ENCODE measurements at regions not wholly inside any gene's neighbourhood (a gene's known extent, or its start where the extent isn't known, plus 50 kb on each side); places are given as distances from the start of the nearest gene placed in this dataset.
A peak's percentile ranks its signal among the peaks of the same experiment; 100 is the strongest.
"Not testable (repeated sequence)": the region's sequence is repeated elsewhere in the genome, so short reads cannot be mapped to it uniquely, and the experiment has no call there.

DNA sequence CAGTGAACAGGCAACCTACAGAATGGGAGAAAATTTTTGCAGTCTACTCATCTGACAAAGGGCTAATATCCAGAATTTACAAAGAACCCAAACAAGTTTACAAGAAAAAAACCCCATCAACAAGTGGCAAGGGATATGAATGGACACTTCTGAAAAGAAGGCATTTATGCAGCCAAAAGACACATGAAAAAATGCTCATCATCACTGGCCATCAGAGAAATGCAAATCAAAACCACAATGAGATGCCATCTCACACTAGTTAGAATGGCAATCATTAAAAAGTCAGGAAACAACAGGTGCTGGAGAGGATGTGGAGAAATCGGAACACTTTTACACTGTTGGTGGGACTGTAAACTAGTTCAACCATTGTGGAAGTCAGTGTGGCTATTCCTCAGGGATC, 80.3 kb downstream of the ZNF474 start:
- DNase-seq = not testable (repeated sequence)

DNA sequence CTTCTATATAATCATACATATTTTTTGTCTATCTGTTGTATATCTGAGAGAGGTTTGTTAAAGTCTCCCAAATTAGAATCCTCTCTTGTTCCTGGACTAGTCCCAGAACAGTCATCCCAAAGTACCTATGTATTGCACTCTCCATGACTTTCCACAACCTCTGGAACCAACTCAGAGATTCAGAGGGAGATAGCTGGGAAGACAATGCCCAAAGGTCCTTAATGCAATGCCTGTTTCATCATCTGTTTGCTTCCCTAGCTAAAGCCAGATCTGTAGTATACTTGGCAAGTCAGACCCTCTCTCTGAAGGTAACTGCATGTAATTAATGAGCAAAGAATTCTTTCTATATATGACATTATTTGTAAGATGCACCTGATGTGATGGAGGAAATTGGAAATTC, 89.4 kb downstream of the ZNF474 start:
- no peak for DNase-seq

DNA sequence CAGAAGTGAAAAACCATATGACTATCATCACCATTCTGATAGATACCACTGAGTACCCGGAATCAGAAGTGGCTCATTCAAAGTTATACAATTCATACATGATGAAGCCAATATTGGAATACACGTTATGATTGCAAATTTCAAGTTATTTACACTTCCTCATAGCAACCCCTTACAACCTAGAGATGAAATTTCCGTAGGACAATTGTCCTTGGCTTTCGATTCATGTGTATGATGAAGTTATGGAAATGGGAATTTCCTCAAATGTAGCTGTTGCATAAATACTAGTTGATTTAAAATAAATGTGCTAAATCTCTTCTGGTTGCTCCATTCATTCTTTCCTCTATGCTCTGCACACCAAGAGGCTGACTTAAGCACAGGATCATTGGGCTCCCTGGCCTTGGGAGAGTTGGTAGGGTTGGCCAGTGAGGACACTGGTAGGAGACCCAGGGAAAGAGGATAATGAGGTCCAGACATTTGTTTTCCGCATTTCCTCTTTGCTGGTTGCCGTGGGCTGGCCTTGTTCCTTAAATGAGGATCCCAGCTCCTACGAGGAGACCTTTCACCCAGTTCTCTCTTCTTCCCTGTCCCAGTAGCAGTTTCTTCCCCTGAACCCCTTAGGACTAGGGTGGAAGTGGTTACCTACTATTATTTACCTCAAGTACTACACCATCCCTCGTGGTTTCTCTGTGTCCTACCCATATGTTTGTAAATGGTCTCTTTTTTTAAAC, 90.3 kb downstream of the ZNF474 start:
- peak; percentile 37 to 69 (median 62) for DNase-seq

DNA sequence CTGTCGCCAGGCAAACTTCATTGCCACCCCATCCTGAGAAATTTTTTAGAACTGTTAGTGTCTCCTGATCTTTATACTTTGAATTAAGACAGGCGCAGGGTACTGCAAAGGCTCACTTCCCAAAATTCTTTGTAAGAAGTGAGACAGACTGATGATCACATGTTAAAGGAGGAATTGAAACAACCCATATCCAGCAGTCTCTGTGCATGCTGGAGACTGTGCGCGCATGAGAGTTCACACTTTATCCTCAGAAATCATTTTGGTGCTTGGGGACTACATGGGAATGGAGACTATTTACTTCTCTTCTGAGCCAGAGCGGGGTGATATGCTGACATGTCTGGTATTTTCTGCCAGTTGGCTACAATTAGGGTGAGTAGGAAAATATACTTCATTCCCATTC, 91.2 kb downstream of the ZNF474 start:
- DNase-seq = peak; percentile 60 to 85 (median 69)

DNA sequence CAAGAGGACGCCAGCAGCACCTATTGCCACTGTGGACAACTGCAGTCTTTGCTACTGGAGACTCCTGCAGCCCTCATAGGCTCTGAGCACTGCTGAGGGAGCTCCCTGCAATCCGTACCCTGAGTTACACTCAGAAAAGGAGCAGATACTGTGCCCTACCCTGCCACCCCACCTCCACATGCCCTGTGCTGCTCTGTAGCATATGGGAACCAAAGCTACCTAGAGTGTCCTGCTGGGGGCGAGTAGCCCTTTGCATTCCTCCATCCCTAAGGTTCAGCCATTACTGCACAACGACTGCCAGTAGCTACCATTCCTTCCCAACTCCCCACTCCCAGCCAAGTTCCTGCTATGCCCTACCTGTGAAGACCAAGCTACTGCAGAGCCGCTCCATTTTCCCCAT, 90.2 kb upstream of the SNCAIP start:
- no peak for DNase-seq

DNA sequence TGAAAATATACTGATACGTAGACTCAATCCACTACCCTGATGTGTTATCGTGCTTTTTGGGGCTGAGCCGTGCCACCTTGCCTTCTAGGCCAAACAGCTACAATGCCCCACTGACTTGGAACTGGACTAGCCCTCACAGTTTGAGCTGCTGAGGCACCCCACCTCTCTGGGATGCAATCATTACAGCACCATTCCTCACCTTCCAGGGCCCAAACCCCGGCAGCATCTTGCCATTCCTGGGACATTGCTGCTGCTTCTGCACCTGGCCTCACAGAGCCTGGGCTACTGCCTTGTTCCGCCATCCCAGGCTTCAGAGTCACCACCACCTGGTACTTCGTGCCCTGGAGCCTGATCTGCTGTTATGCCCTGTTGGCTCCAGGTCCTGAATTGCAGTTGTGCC, 89.5 kb upstream of the SNCAIP start:
- DNase-seq = no peak

DNA sequence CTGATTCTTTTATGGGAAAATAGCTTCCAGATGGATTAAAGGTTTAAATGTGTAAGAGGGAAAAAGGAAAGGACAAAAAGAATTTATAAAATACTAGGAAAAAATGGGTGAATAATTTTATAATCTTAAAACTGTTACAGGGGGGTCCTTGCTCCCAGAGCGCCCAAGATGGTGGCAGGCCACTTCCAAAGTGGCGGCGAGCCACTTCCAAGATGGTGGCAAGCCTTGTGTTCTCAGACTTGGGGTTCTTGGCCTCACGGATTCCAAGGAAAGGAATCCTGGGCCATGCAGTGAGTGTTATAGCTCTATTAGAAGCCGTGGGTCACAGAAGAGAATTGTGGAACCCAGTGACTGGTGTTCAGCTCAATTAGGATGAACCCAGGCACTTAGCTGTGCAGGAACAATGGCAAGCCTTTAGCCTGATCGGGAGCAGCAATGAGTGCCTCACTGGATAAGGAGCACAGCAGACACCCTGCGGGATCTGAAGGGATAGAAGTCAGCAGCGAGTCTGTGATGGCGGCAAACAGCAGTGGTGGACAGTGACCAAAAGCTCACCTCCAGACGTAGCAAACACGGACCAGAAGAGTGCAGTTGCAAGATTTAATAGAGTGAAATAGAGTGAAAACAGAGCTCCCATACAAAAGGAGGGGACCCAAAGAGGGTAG, 83.2 kb upstream of the SNCAIP start:
- DNase-seq = no peak

DNA sequence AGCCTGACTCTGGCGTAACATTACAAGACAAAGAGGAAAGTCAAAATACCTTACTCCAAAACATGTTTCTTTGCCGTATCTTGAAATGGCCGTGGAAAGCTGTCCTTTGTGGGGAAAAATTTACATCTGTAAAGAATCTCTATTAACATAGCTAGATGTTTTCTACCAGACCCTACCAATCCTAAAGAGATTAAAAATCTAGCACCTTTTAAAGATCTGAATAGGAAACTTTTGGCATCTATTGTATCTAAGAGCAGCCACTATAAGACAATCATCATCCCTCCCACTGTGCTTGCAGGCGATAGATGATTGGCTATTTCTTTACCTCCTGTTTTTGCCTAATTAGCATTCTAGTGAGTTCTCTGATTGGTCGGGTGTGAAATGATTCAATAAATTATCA, 82.5 kb upstream of the SNCAIP start:
- no peak for DNase-seq

DNA sequence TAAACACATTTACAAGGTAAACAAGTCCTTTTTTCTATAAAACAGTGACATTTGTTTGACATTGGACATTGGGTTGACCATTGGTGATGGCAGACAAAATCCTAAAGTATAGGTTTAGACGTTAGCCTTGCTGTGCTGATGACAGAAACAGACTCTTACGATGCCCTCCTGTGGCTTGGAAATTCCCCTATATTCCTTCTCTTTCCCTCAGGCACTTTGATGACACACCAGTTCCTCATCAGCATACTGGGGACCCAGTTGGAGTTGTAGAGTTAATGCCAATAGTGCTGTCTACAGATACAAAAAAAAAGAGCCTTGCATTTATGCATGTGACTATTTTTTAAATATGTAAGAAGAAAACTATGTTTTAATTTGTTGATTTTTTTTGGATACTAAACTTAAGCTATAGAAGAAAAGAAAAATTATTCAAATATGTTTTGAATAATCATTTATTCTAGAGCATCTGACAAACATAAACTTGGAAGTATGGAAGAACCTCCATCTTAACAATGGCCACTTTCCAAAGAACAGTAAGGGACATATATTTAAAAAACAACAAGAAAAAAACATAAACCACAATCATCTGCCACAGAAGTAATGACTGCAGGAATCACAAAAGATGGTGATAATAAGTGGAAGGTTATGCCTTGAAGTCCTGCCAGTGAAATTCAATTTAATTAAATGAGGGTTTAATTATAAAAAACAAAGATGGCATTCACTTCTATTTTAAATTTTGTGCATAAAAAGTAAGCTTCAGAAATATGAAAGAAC, 75.6 kb upstream of the SNCAIP start:
- DNase-seq = peak in 1 of 4 experiments; percentile 6

DNA sequence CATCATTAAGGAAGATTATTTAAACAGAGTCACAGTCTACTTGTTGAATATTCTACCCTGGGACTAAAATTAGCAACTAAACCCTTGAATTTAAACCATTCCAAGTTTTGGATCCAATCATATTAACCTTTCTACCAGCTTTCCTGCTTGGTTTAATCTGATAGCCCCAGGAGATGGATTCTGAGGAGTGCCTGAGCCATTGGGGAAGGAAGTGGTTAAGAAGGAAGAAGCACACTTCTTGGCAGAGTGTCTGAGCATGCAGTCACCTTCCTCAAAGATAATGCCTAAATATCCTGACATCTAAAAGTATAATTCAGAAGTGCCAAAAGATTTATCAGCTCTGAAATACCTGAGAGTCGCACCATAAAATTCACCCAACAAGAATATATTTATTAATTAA, 74.1 kb upstream of the SNCAIP start:
- DNase-seq = no peak

DNA sequence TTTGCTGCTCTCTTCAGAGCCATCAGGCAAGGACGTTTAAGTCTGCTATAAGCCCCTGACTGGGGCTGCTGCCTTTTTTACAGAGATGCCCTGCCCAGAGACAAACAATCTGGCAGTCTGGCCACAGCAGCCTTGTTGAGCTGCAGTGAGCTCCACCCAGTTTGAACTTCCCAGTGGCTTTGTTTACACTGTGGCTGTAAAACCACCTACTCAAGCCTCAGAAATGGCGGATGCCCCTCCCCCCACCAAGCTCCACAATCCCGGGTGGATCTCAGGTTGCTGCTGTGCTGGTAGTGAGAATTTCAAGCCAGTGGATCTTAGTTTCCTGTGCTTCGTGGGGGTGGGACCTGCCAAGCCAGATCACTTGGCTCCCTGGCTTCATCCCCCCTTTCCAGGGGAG, 59.7 kb upstream of the SNCAIP start:
- no peak for DNase-seq

DNA sequence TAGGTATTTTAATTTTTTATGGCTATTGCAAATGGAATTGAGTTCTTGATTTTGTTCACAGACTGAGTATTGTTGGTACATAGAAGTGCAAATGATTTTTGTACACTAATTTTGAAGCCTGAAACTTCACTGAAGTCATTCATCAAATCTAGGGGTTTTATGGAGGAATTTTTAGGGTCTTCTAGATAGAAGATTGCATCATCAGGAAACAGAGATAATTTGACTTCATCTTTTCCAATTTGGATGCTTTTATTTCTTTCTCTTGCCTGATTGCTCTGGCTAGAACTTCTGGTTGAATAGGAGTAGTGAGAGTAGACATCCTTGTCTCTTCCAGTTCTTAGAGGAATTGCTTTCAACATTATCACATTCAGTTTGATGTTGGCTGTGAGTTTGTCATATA, 58.2 kb upstream of the SNCAIP start:
- DNase-seq = no peak

DNA sequence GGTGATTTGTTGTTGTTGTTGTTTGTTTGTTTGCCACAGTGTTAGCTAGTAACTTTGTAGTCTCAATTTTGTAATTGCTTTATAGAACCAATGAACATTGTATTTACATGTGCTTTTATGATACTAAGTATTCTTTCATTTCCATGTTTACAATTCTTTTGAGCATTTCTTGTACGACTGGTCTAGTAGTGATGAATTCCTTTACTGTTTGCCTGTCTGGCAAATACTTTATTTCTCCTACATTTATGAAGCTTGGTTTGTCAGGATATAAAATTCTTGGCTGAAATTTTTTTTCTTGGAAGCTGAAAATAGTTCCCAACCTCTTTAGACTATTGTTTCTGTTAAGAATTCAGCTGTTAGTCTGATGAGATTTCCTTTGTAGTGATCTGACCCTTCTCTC, 55.6 kb upstream of the SNCAIP start:
- DNase-seq = no peak

DNA sequence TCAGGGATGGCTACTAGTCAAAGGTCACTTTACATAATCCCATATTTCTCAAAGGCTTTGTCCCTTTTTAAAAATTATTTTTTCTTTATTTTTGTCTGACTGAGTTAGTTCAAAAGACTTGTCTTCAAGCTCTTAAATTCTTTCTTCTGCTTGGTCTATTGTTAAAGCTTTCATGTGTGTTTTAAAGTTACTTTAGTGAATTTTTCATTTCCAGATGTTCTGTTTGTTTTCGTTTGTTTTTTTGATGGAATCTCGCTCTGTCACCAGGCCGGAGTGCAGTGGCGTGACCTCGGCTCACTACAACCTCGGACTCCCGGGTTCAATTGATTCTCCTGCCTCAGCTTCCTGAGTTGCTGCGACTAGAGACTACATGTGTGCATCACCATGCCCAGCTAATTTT, 55.0 kb upstream of the SNCAIP start:
- DNase-seq = no peak

DNA sequence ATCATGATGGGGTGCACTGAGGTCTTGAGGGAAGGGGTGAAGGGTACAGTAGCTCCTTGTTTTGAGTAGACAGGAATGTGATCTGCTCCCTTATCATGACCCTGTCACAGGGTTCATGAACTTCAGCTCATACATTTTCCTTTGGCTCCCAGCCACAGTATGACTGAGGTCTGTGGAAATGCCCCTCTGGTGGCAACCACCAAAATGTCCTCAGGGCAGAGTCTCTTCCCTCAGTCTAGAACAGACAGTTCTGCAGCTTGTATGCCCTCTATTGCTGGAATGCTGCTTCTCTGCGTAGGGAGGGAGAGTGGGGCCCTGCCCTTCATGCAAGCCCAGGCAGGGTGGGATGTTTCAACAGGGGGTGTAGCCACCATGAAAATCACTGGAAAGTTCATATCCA, 53.8 kb upstream of the SNCAIP start:
- no peak for DNase-seq

DNA sequence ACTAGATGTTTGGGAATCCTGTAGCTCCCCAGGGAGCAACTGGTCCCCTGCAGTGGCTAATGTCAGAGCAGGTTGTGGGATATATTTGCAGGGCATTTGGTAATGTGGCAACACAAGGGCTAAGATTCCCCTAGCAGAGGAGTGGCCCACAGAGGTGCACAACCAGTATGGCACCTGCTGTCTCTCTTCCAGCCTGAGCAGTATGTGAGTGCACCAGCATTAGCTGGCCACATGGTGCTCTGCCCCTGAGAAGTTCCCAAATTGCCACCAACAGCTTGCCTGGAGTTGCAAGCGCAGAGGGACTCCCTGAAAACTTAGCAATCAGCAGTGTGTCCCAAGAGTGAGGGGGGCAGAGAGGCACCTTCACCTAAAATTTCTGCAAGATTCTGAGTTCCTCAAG, 53.2 kb upstream of the SNCAIP start:
- DNase-seq = no peak

DNA sequence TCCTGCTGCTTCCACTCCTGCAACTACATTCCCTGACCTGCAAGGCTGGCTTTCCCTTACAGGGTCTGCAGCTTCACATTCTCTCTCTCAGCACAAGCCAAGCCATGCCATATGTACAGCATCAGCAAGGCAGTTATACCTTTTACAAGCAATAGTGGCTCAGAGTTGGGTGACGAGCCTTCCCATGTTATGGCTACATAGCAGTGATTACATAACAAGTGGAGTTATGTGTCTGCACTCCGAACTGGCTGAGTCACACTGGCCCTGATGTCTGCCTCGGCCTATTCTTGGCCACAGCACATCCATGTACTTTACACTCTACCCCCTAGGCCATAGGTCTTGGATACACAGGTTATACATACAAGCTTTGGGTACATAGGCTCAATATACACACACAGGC, 52.0 kb upstream of the SNCAIP start:
- DNase-seq = no peak

DNA sequence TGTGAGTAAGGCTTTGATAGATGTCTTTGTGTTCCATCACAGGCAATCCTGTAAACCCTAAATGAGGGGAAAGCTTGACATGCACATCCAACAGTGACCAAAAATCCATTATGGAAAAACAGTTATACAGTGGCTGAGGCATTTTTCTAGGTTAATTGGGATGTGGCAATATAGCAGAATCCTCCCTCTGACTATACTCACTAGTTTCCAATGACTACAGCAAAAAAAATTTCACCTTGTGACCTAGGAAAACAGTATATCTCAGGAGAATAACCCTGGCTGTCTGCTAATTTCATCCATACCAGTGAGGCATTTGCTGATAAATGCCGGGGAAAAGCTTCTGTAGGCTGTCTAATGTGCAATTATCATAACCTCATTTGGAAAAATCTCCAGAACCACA, 49.9 kb upstream of the SNCAIP start:
- DNase-seq = no peak

Measured in suppressor macrophage (primary cell).